Fibroblast of skin of left quadriceps (primary cell): ENCODE measurements at regions not wholly inside any gene's neighbourhood (a gene's known extent, or its start where the extent isn't known, plus 50 kb on each side); places are given as distances from the start of the nearest gene placed in this dataset.
"Not testable (repeated sequence)": the region's sequence is repeated elsewhere in the genome, so short reads cannot be mapped to it uniquely, and the experiment has no call there.

Source experiments
- DNase-seq, 2 experiments: peaks; one replicate each; pipeline ENCODE4 v3.0.0-alpha.2; 2013; ENCODE audit warnings: low read depth in 2 of 2

GRCh38 chr17:55903028-55903690 lies 152.3 kb downstream of the PCTP start:
- no peak for DNase-seq

- DNase-seq, result no peak
These were observed 158.9 kb downstream of the PCTP start for GRCh38 chr17:55909776-55910175.

DNA sequence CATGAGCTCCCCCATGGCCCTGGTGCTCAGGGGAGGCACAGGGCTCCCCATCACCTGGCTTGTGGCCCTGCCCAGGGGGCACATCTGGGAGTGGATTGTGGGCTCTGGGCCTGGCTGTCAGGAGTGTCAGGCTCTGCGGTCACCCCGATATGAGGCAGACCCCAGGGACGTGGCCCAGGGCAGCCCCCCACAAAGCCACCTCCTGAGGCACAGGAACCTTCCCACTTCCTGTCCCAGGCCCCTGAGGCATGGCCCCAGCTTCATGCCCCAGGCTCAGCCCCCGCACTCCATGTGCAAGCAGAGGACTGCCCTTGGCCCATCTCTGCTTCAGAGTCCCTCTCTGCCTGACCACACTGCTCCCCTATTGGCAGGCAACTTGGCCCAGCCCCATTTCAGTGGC lies 160.3 kb downstream of the PCTP start:
- DNase-seq, result no peak

DNA sequence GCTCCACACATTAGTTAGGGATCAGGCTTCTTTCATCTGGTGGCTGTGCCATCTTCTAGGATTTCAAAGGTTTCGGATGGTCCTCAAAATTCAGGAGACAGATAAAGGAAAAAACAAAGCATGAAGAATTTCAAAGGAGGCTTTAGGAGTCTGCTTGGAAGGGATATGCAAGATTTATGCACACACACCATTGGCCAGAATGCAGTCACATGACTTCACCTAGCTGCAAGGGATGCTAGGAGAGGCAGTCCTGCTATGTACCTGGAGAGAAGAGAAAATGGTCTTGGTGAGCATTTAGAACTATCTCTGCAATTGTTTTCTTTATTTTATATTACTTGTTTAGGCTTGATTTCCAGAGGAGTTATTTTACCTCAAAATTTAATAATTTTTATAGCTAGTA lies 174.6 kb downstream of the PCTP start:
- DNase-seq, result no peak

DNA sequence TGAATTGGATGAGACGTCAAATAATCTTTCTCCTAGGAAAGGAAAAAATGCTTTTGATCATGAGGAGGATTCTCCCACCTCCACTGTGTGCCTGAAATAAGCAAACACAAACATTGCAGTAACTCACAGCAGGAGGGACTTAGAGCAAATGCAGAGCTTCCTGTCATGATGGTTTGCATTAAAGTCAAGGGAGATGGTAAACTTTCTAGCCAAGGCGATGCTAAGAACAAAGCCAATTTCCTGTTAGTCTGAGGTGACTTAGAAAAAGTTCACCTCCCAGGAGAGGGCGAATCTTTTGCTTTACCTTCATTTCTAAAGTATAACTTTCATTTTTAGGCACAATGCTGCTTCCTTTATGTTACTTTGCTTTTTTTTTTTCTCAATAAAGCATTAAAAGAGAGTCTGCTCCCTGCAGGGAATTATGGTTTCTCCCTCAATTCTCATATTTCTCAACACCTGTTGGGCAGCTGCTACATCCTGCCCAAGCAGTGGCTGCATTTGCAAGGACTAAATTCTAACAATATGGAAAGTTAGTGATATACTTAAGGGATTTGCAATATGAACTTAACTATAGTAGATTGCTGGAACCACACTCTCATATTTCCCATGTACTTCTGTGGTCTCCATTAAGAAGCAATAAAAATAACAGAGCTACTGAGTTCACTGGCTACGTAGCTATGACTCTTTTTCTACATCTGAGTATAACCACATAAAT lies 175.6 kb downstream of the PCTP start:
- DNase-seq, result no peak

DNA sequence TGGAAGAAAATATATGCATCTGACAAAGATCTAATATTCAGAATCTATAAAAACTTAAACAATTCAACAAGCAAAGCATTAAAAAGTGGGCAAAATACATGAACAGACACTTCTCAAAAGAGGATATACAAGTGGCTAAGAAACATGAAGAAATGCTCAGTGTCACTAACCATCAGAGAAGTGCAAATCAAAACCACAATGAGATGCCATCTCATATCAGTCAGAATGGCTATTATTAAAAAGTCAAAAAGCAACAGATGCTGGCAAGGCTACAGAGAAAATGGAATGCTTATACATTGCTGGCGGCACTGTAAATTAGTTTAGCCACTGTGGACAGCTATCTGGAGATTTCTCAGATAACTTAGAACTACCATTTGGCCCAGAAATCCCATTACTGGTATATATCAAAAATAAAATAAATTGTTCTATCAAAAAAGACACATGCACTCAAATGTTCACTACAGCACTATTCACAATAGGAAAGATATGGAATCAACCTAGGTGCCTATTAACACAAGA lies 179.5 kb downstream of the PCTP start:
- DNase-seq, result no peak

GRCh38 chr17:55931446-55931845 lies 180.6 kb downstream of the PCTP start:
- DNase-seq, result no peak

DNA sequence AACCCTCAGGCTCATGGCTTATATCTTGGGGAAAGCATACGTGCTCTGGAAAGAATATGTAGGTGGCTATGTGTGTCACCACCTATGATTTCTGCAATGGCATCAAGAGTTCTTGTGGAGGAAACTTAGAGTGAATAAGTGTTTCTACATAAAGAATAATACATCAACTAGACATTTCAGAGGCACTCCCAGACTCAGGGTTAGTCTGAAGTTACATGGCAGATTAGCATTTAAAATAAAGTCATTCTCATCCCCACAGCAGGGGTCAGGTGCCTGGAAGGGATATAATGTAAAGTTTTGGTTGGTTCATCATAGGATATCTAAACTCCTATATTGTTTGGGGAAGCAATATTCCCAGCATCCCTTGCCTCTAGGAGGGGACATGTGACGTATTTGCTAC lies 182.1 kb downstream of the PCTP start:
- DNase-seq, result no peak

DNA sequence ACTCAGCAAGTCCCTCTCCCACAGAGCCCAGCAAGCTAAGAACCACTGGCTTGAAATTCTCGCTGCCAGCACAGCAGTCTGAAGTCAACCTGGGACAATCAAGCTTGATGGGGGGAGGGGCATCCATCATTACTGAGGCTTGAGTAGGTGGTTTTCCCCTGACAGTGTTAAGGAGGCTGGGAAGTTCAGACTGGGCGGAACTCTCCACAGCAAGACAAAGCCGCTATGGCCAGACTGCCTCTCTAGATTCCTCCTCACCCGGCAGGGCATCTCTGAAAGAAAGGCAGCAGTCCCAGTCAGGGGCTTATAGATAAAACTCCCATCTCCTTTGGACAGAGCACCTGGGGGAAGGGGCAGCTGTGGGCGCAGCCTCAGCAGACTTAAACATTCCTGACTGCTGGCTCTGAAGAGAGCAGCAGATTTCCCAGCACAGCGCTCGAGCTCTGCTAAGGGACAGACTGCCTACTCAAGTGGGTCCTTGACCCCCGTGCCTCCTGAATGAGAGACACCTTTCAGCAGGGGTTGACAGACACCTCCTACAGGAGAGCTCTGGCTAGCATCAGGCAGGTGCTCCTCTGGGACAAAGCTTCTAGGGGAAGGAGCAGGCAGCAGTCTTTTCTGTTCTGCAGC lies 188.4 kb downstream of the PCTP start:
- DNase-seq, result not testable (repeated sequence)

- no peak for DNase-seq
These were observed 193.5 kb upstream of the ANKFN1 start for GRCh38 chr17:55959756-55960155.

DNA sequence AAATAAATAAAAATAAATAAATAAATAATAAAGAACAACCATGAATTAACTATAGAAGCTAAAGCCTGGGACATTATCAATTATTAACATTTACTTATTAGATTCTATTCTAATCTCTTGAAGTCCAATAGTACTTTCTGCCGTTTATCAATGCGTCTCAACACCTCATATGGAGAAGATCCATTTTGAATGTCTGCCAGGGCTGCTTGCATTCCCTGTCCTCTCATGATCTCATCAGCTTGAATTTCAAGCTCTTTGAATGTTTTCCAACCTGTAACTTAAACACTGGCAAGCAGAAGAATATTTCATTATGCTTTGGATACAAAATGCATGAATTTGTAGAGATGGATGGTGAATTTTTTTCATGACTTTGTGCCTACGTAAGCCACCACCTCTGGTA lies 191.9 kb upstream of the ANKFN1 start:
- no peak for DNase-seq

DNA sequence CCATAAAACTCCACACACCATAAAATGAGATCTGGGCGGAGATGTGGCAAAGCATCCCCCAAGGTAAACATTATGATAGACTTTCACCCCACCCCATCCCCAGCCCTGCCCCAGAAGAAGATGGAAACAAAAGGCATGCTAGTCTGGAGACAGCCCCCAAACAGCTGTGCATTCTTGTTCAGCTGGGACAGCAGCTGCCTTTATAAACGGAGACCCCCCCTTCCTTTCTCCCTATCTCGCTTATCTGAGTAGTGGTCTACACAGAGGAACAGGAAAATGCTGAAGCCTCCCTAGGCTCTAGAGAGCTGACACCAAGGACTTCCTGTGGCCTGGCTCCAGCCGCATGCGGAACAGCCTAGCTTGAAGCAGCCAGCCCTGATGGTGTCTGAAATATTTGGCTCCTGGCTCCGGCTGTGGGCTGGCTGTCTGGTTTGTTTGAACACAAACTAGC lies 190.3 kb upstream of the ANKFN1 start:
- no peak for DNase-seq

DNA sequence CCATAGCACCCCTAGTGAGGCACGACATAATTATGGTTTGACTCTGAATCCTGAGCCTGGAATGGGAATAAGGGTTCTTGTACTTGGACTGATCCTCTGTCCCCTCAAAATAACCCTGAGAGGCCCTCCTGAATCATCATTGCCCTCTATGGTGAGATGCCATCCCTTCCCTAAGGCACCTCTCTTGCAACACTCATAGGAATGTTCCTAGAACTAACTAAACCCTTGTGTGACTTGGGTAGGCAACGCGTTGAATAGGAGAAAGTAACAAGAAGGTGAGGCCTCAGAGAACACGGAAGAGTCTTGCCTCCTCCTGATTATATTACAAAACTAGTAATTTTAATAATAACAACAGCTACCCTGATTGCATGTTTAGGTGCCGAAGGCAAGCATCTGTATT lies 189.1 kb upstream of the ANKFN1 start:
- DNase-seq, result no peak

DNA sequence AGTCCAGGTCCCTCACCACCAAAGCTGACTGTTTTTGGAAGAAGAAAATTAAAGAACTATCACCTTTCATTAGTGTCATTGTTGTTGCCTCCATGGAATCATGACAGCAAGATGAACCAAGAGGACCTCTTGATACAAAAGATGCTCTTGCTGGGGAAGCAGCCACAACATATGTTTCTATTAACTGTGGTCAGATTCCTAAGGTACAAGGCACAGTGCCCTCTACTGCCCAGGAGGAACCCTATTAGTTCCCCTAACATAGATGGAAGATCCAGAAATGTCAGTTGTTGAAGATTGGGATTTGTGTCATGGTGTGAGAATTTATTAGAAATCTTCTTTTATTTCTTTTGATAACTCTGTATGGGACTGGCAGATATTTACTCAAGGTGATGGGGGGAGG lies 188.2 kb upstream of the ANKFN1 start:
- DNase-seq, result no peak

- no peak for DNase-seq
These were observed 183.5 kb upstream of the ANKFN1 start for GRCh38 chr17:55969562-55970324.

DNA sequence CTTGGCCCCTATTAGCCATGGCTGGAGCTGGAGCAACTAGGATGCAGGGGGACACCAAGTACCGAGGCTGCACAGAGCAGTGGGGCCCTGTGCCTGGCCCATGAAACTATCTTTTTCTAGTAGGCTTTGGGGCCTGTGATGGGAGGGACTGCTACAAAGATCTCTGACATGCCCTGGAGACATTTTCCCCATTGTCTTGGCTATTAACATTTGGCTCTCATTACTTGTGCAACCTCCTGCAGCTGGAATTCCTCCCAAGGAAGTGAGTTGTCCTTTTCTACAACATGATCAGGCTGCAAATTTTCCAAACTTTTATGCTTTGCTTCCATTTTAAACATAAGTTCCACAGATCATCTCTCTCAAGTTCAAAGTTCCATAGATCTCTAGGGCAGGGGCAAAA lies 174.7 kb upstream of the ANKFN1 start:
- DNase-seq, result no peak

GRCh38 chr17:55983096-55983495 lies 170.2 kb upstream of the ANKFN1 start:
- DNase-seq, result no peak

DNA sequence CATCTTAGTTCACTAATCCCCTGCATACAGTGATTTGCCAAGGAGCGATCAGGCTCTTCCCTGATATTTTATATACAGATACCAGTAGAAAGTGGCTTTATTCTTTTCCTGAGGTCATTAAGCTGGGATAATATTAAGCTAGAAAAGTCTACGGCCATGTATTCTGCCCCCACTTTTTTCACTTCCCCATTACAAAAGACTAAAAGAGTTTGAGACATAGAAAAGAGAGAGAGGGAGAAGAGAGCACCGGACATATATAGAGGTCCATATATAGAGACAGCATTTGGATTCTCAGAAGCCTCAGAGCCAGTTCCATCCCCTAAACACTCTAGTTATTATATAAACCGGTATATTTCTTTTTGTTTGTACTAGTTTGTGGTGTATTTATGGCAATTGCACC lies 166.5 kb upstream of the ANKFN1 start:
- DNase-seq, result no peak

DNA sequence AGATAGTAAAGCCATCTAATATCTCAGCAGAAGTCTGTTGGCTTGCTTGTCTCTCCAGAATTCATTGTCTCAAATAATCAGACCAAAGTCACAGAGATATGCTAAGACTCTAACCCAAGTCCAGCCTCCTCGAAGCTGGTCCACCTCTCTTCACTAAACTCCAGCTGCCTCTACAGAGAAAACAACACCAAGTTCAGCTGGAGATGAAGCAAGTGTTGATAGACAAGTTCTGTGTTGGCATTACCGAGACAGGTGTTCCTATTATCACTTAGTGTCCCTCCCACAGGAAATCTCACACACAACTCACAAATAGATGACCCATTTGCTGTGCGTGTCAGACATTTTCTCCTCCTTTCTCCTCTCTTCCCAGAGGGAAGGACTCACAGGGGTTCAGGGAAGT lies 164.4 kb upstream of the ANKFN1 start:
- no peak for DNase-seq

DNA sequence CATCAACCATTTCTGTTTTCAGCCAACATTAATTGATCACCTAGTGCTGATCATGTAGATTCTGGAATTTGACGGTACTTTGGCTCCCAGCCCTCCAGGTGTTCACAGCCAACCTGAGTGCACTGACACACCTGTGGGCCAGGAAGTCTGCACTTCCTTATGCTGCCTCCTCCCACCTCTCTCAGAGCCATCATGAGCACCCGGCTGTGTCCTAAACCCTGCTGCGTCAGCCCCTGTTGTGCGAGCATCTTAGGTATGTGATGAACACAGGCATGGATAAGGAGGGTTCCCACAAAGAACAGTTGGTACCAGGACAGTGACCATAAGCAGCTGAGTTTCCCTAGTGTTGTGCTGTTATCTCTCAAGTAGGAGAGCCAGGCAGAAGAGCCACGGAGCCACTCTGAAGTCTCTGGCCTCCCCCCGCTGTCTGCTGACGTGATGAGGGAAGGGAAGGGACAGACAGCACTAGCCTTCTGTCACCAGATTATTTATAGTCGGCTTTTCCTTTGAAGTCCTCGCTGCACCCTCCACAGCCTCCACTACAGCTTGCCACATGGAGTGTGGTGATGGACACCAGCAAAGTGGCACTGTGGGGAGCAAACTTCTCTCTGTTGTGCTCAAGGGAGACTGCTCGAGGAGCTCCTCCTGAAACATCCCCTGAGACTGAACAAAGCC lies 162.8 kb upstream of the ANKFN1 start:
- DNase-seq, result no peak

GRCh38 chr17:55996826-55997225 lies 156.4 kb upstream of the ANKFN1 start:
- no peak for DNase-seq

DNA sequence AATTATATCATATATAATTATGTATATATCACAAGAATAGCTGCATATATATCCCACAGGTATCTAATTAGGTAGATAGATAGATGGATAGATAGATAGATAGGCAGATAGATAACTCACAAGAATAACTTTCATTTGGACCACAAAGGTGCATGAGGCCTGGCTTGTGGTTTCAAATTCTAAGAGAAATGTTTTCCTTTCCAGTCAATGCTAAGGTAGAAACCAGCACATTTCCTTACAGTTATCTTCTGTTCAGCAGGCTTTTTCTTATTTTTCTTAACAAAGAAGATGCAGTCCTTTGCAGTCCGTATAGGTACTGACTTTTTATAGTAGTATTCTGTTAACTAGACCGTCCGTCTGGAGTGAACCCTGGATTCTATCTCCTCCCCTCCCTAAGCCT lies 152.9 kb upstream of the ANKFN1 start:
- no peak for DNase-seq
